ENCODE measurements at regions not wholly inside any gene's neighbourhood (a gene's known extent, or its start where the extent isn't known, plus 50 kb on each side); places are given as distances from the start of the nearest gene placed in this dataset.

- TF ChIP-seq POLR2A (IDR thresholded peaks at IDR 0.05), result no peak
- no peak for TF ChIP-seq CTCF (IDR thresholded peaks at IDR 0.05)
These were observed 119.5 kb upstream of the MTAP start for GRCh38 chr9:21682981-21683380.
